CD4-positive, alpha-beta T cell treated with Interleukin-10 for 1 hour (primary cell): ENCODE measurements at regions not wholly inside any gene's neighbourhood (a gene's known extent, or its start where the extent isn't known, plus 50 kb on each side); places are given as distances from the start of the nearest gene placed in this dataset.

Source experiments
- DNase-seq: peaks from one replicate; pipeline ENCODE4 v3.0.0-alpha.2; 2020

DNA sequence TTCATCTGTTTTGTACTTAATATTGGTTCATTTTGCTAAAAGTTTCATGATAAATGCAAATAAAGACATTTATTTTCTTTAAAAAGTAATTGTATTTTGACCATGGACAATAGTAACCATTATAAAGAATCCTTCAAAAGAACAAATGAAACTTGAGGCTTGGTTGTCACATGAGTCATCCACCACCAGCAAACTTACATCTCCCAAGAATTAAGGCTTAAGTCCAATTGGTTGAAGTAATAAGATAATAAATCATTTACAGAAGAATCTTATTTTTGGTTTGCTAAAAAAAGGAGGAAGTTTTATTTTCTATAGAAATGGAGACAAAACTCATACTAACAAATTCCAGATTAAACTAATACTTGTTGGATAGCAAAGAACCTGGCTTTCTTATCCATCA, 84.8 kb upstream of the KITLG start:
- no peak for DNase-seq

DNA sequence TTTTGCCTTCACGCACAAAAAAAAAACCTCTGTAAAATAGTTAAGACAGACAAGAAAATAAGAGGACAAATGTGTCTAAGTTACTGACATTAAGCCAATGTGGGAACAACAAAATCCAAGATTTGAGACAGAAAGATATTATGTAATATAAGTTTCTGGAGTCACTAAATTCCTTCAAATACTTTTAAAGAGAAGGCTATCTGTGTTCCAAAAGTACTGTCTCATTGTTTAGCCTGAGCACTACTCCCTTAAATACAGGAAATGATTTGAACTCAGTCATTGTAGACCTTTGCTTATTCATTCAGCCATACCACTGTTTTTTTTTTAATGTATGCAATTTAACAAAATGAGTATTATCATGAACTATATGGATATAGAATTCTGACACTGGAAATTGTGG, 82.7 kb upstream of the KITLG start:
- DNase-seq, result no peak

DNA sequence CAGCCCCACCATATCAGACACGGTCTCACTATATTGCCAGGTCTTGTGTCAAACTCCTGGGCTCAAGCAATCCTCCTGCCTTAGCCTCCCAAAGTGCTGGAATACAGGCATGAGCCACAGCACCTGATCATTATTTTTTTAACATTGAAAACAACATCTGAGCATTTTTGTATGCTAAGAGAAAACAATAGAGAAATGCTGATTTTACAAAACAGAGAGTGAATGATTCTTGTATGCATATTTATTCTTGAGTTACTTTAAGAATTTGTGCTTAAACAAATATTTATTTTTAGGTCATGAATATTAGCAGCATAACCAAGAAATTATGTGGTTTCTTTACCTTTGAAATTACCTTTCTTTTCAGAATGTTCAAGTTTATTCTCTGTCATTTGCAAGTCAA, 81.8 kb upstream of the KITLG start:
- DNase-seq, result no peak

DNA sequence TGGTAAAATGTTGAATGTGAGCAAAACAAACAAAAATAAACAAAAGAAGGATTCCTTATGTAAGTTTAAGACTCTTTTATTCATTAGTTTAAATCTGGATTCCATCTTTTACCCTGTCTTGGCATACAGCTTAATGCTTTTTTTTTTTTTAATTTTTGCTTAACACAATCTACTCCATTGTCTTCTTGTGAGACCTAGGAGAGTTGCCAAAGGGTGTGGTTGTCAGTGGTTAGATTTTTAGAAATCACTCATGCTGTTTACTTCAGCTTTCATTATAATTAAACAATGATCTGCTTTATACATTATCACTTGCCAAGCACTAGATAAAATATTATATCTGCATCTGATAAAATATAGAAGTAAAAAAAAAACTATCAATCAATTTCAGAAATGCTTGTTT, 77.7 kb upstream of the KITLG start:
- no peak for DNase-seq

DNA sequence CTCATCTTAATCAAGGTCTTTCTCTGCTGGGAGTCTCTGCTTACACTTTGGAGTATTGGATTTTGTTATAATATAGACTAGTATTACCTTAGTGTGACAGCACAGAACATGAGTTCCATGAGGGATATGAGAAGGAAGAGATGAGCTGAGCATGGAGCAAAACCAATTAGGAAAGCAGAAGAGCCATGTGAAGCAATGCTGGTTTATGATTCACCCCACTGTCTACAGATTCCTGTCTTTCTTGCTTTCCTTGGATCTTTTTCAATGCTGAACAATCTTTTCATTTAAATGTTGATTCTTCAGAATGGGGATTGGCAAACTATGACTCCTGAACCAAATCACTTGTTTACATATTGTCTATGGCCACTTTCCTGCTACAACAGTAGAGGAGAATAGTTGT, 70.4 kb upstream of the KITLG start:
- no peak for DNase-seq

DNA sequence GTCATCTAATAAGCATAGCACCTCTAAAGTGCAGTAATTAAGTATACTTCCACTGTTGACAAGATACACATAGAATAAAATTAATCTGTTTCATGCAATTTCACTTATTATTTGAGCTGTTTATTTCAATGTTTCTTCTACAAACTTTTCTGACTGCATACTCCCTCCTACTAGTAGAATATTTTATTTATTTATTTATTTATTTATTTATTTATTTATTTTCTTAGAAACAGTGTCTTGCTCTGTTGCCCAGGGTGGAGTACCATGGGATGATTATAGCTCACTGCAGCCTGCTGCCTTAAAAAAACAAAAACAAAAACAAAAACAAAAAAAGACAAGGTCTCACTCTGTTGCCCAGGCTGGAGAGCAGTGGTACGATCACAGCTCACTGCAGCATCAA, 68.4 kb upstream of the KITLG start:
- DNase-seq, result no peak

DNA sequence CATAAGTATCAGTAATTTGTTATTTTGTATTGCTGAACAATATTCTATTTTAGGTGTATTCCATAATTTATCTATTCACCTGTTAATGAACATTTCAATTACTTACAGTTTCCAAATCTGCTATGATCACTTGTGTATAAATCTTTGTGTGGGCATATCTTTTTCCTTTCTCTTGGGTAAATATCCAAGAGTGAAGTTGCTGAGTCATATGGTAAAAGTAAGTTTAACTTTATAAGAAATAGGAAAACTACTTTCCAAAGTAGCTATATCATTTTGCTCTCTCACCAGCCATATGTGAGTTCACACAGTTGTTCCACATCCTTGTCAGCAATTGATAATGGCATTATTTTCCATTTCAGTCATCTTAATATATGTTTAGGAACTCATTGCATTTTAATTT, 66.6 kb upstream of the KITLG start:
- DNase-seq, result no peak

DNA sequence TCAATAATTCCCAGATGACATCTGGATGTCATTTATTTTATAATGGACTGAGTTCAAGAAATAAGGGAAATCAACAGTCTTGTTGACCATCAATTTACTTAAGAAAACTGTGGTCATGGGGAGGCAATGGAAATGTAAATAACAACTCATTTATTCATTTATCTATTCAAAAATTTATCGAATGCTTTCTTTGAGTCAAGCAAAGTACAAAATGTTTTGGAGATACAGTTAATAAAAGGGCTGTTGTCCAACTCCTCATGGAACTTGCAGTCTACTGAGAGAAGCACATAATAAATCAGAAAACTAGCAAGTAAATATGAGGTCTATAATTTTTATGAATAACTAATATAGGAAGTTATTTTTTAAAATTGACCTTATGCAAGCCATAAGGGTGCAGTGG, 65.5 kb upstream of the KITLG start:
- no peak for DNase-seq

DNA sequence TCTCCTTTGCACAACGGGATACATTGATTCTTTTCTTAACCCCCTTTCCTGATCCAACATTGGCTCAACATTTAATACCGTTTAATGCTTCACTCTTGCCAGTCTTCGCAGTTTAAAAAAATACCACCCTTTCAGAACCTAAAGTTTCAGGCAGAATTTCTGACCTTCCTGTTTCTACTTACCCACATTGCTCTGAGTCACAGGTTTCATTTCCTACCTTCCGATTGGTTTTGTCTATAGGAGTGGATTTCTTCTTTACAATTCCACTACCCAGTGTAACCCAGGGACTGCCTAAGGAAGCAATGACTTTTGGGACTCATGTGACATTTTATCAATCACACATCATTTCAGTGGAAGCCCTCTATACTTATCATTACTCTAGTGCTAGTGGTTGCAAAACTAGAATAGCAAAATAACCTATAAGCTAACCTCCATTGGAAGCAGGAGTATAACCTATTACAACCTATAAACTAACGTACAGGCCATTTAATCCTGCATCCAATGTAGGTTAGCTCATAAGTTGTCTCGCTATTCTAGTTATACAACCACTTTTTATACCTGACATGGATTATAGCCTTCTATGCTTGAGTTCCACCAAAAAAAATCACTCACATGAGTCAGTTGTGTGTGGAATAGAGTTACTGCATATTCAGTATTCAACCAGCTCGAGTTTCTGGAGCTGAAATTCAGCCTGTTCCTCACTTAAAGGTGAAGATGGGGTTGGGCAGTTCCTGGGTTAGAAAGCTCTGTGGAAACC, 64.9 kb upstream of the KITLG start:
- DNase-seq, result no peak

DNA sequence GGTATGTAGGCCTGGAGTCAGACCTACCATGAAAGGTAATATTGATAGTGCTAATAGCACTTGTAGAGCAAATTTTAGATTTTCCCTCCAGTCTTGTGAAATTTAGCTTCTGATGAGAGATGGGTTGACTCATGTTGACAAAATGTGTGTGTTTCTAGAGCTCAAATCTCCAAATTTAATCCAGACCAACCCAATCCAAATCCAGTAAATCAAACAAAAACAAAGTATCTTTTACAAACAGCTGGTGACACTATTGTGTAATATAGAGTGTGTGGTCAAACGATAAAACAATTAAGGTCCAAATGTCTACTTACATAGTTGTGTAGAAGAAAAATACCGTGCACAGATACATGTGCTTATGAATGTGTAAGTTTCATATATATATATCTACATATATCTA, 63.4 kb upstream of the KITLG start:
- DNase-seq, result no peak

DNA sequence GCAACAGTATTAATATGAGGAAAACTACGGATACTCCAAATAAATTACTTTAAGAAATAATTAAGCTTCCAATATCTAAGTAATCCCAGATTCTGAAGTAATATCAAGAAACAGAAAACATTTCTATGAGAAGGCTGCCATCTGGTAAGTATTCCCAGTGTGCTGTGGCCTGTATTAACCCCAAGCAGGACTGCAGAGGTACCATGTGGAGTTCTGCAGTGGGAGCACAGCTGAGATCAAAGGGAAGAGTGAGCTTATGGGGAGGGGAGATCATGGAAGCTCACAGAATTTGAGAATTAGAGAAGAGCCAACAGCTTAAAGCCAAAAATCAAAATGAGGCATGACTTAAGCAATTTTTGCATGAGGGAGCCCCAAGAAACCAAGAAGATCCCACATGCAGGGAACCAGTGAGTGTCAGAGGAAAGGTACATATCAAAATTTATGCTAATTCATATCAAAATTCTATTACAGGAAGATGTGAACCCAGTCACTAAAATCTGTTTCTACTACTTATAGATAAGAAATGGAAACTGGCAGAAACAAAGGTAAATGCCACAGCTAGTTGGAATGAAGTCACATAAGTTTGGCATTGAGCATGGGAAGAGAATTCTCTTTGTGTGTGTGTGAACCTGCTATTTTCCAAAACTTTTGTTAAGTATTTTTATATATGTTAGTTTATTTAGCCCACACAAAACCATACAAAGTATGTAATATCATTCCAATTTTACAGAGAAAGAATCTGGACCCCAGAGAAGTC, 62.6 kb upstream of the KITLG start:
- DNase-seq, result no peak

DNA sequence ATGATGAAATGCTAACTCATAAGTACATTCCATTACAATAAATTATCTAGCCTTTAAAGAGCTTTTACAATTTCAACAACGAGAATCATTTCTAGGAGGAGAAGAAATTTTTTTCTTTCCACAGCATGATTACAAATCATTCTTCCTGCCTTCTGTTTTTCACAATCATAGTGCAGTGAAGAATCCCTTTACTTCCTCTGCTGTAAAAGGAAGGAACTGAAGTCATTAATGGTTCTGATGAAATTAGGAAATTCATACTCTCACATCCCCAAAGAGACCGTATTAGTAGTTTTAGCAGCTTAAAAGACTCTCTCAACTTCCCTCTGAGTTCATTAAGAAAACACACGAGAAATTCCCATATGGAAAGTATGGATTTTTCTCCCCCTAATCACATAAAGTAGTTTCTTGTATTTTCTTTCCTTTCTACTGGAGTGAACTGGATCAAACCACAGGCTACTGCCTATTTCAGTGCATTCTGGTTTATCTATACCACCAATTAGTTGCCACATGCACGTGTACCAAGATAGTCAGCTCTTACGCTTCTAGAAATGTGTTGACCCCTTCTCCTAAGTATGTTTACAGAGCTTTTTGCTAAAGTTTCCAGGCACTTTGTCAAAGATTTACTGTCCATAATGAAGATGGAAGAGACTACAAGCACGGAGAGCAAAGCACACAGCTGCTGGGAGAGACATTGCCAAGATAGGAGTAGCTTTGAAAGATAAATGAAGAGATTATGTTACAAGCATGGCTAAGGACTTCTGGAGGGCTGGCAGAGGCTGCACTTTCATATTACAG, 58.9 kb upstream of the KITLG start:
- no peak for DNase-seq

DNA sequence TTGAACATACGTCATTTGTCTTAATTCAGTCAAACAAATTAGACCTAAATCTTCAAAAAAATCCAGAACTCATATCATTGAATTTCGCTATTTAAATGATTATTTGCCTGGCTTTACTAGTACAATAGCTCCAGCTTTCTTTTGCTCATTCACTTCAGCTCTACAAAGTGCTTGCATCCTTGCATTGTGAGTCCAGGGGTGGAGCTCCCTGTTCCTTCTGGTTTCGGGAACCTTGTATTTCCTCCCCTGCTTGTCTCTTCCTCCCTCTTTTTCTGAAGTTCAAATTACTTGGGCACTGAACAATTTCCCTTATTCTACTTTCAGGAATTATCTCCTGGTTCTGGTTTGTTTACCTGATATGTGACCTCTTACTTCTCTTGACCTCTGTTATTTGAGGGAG, 58.1 kb upstream of the KITLG start:
- DNase-seq, result no peak

DNA sequence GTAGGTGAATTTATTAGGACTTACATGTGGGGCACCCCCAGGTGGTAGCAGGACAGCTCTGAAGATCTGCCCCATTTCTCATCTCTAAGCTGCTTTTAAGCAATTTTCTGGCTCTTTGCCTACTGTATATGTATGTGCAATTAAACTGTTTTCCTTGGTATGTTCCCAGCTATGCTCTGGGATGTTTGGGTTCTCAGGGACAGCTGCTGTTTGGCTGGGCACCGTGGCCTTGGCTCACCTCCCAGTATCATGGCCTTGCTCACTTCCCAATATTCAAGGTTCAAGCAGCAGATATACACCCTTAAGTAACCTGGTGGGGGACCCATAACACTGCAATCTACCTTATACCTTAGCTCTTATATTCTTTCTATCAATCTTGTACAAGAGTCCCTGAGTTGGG, 53.7 kb upstream of the KITLG start:
- no peak for DNase-seq

DNA sequence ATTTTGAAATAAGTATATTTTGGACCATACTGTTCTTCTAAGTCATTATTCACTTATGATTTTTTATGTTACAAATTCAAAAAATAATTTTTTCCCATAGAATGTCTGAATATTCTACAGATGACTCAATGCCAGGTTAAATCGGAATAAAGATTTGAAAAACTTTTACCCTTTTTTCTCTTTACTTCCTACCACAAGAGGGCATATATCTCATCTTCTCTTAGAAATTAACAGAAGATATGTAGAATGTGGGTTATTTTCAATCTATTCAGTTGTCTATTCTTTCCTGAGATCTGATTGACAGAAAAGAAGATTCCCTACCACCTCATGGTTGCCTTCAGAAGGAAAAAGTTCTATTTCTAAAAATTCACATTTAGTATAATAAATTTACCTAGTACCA, 53.0 kb upstream of the KITLG start:
- DNase-seq, result no peak

DNA sequence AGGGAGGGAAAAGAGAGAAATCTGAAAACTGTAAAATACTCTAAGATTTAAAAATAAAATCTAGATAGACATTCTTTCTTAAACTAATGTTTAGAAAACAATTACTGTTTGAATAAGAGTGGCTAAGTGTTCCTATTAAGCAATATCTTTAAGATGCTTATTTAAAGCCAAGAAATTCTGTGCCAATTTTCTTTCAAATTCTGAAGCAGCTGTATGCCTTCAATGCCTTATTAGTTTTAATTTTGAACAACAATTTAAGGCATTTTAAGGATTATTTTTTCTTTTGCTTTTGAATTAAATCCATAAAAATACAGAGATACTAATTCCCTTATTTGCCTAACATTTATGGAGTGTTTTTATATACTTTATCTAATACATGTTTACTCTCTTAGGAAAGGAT, 50.3 kb upstream of the KITLG start:
- no peak for DNase-seq
